Activated B cell treated with CpG ODN at 0.5 μM for 24 hours (primary cell): ENCODE measurements at regions not wholly inside any gene's neighbourhood (a gene's known extent, or its start where the extent isn't known, plus 50 kb on each side); places are given as distances from the start of the nearest gene placed in this dataset.

Experiments
- ATAC-seq: fragments of 200-7000 bp; cut with Tn5 transposase; one replicate; pipeline ENCODE4 v1.10.0; 2021; ENCODE audit warnings: low read depth, mild to moderate bottlenecking, moderate library complexity
- CTCF ChIA-PET: fragments of 350-600 bp; sonication (Branson Sonifier 250); formaldehyde crosslinking; loops from one replicate; lab custom pipeline; 2021; ENCODE audit warnings: antibody characterized with exemption; lab: Charles Lee
- POLR2A ChIA-PET: fragments of 350-600 bp; sonication (Branson Sonifier 250); formaldehyde crosslinking; loops from one replicate; lab custom pipeline; 2021; ENCODE audit warnings: antibody characterized with exemption; lab: Charles Lee
- DNase-seq: peaks from one replicate; pipeline ENCODE4 v3.0.0; 2022
- H3K27ac Mint-ChIP-seq: one replicate; pipeline ENCODE4 v1.8.0; 2020; ENCODE audit warnings: mixed read lengths
- H3K27me3 Mint-ChIP-seq: one replicate; pipeline ENCODE4 v1.8.0; 2021; ENCODE audit warnings: mixed read lengths
- H3K36me3 Mint-ChIP-seq: one replicate; pipeline ENCODE4 v1.8.0; 2021; ENCODE audit warnings: low read depth, mixed read lengths
- H3K4me1 Mint-ChIP-seq: one replicate; pipeline ENCODE4 v1.8.0; 2021; ENCODE audit warnings: mixed read lengths
- H3K4me3 Mint-ChIP-seq: one replicate; pipeline ENCODE4 v1.8.0; 2020; ENCODE audit warnings: mild to moderate bottlenecking, mixed read lengths
- H3K9me3 Mint-ChIP-seq: one replicate; pipeline ENCODE4 v1.8.0; 2020; ENCODE audit warnings: mixed read lengths
- intact Hi-C: fragments of 100-400 bp; cut with micrococcal nuclease; formaldehyde crosslinking; loops from one replicate; pipeline ENCODE4 v1.15.1; 2024
- TF ChIP-seq, protein P1 (sequence below): fragments of 200-600 bp; IDR thresholded peaks from one replicate; pipeline ENCODE4 v1.8.0; 2022; ENCODE audit warnings: antibody characterized with exemption, mild to moderate bottlenecking

DNA sequence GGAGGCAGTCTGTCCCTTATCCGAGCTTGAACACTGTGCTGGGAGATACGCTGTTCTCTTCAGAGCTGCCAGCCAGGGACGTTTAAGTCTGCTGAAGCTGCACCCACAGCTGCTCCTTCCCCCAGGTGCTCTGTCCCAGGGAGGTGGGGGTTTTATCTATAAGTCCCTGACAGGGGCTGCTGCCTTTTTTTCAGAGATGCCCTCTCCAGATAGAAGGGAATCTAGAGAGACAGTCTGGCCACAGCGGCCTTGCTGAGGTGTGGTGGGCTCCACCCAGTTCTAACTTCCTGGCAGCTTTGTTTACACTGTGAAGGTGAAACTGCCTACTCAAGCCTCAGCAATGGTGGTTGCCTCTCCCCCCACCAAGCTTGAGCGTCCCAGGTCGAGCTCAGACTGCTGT, 319.9 kb upstream of the GRM7 start:
- POLR2A ChIA-PET = no interaction called here
- ATAC-seq = no peak

GRCh38 chr3:6542795-6543194, 318.1 kb upstream of the GRM7 start:
- ChIA-PET POLR2A (no interaction called here), CTCF (no interaction called here)
- Mint-ChIP-seq H3K27me3 (no peaks in the 10 kb centered on the region), H3K27ac (no peak overlapping the region), H3K9me3 (peaks cover 7% of the 10 kb centered on the region), H3K36me3 (no peaks in the 10 kb centered on the region), H3K4me1 (no peaks in the 10 kb centered on the region), H3K4me3 (no peak overlapping the region)
- TF ChIP-seq, protein P1, sequence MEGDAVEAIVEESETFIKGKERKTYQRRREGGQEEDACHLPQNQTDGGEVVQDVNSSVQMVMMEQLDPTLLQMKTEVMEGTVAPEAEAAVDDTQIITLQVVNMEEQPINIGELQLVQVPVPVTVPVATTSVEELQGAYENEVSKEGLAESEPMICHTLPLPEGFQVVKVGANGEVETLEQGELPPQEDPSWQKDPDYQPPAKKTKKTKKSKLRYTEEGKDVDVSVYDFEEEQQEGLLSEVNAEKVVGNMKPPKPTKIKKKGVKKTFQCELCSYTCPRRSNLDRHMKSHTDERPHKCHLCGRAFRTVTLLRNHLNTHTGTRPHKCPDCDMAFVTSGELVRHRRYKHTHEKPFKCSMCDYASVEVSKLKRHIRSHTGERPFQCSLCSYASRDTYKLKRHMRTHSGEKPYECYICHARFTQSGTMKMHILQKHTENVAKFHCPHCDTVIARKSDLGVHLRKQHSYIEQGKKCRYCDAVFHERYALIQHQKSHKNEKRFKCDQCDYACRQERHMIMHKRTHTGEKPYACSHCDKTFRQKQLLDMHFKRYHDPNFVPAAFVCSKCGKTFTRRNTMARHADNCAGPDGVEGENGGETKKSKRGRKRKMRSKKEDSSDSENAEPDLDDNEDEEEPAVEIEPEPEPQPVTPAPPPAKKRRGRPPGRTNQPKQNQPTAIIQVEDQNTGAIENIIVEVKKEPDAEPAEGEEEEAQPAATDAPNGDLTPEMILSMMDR = no peak
- no peak for ATAC-seq
- intact Hi-C loops = no loop called here
- no peak for DNase-seq

More for the DNA sequence above, 319.9 kb upstream of the GRM7 start:
- Mint-ChIP-seq H3K4me3 (no peak overlapping the region), H3K36me3 (no peaks in the 10 kb centered on the region), H3K27me3 (no peaks in the 10 kb centered on the region), H3K9me3 (peaks cover 11% of the 10 kb centered on the region), H3K27ac (no peak overlapping the region), H3K4me1 (no peaks in the 10 kb centered on the region)
- CTCF ChIA-PET = no interaction called here
- DNase-seq = no peak
- intact Hi-C loops = no loop called here
- TF ChIP-seq, protein P1 = no peak

GRCh38 chr3:6549296-6549695, 311.6 kb upstream of the GRM7 start:
- H3K4me3 Mint-ChIP-seq = no peak overlapping the region
- H3K4me1 Mint-ChIP-seq = no peaks in the 10 kb centered on the region
- TF ChIP-seq, protein P1 = no peak
- no peaks in the 10 kb centered on the region for H3K36me3 Mint-ChIP-seq
- H3K27ac Mint-ChIP-seq = no peak overlapping the region
- POLR2A ChIA-PET = no interaction called here
- no peak for DNase-seq
- intact Hi-C loops = no loop called here
- peaks cover 2% of the 10 kb centered on the region for H3K9me3 Mint-ChIP-seq
- no peaks in the 10 kb centered on the region for H3K27me3 Mint-ChIP-seq
- no peak for ATAC-seq
- CTCF ChIA-PET = no interaction called here

DNA sequence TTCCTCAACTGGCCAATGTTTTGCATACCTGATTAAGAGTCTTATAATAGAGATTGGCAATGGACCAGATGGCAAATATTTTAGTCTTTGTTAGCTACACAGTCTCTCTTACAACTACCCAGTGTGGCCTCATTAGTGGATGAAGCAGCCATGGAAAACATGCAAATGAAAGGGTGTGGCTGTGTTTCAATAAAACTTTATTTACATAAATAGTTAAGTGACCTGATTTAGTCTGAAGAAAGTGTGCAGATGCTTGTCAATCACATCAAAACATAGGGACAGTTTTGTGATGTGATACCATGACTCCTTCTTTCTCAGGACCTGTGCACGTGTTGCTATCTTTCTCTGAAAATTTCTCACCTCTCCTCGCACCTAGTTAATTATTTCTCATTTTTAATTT, 309.8 kb upstream of the GRM7 start:
- ChIA-PET POLR2A (no interaction called here), CTCF (no interaction called here)
- no peak for ATAC-seq
- Mint-ChIP-seq H3K4me1 (no peaks in the 10 kb centered on the region), H3K27me3 (no peaks in the 10 kb centered on the region), H3K4me3 (no peak overlapping the region), H3K27ac (no peak overlapping the region), H3K9me3 (no peaks in the 10 kb centered on the region), H3K36me3 (no peaks in the 10 kb centered on the region)
- no peak for DNase-seq
- TF ChIP-seq, protein P1 = no peak
- intact Hi-C loops = no loop called here

DNA sequence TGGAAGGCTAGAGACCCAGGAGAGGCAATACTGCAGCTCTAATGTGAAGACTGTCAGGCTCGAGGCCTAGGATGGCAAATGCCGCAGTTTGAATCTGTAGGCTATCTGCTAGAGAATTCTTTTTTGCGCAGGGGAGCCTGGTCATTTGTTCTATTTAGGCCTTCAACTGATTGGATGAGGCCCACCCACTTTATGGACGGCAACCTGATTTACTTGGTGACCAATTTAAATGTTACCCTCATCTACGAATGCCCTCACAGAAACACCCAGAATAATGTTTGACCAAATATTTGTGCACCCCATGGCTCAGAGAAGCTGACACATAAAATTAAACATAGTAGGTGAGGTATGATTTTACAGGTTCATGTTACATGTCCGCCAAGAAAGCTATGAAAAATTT, 300.7 kb upstream of the GRM7 start:
- H3K27me3 Mint-ChIP-seq = no peaks in the 10 kb centered on the region
- no peak overlapping the region for H3K4me3 Mint-ChIP-seq
- no peaks in the 10 kb centered on the region for H3K9me3 Mint-ChIP-seq
- ChIA-PET POLR2A (no interaction called here), CTCF (interaction anchor here (0.7 kb wide), 1 partner anchor 509 kb away, joined by 4 read pairs; no protein-coding TSS in a partner anchor)
- H3K4me1 Mint-ChIP-seq = no peaks in the 10 kb centered on the region
- H3K27ac Mint-ChIP-seq = no peak overlapping the region
- DNase-seq (no peak), ATAC-seq (no peak)
- intact Hi-C loops = no loop called here
- no peaks in the 10 kb centered on the region for H3K36me3 Mint-ChIP-seq
- TF ChIP-seq, protein P1 = no peak
